HL-60 (cell line): ENCODE measurements at regions not wholly inside any gene's neighbourhood (a gene's known extent, or its start where the extent isn't known, plus 50 kb on each side); places are given as distances from the start of the nearest gene placed in this dataset.

Experiments
- DNase-seq, 2 experiments: peaks; one replicate each; pipeline ENCODE4 v3.0.0-alpha.2; 2010 to 2020; ENCODE audit warnings: low read depth in 1 of 2, low spot score in 1 of 2
- H3K27ac ChIP-seq: fragments of 250-450 bp; sonication (Bioruptor Pico); replicated peaks from 2 replicates; pipeline ENCODE4 v1.5.1; 2020; ENCODE audit warnings: mild to moderate bottlenecking, moderate library complexity
- H3K27me3 ChIP-seq: fragments of 250-450 bp; sonication (Bioruptor Pico); 2 replicates; pipeline ENCODE4 v1.5.1; 2021; ENCODE audit warnings: mild to moderate bottlenecking, moderate library complexity; ENCODE audit not compliant: insufficient read depth, poor library complexity, severe bottlenecking
- H3K4me3 ChIP-seq: replicated peaks from 2 replicates; pipeline ENCODE4 v1.5.1; 2011; ENCODE audit warnings: mild to moderate bottlenecking, control low read depth, low read length; ENCODE audit not compliant: insufficient read depth
- GABPA ChIP-seq: IDR thresholded peaks from 2 replicates; pipeline ENCODE4 v1.6.1; 2012; ENCODE audit warnings: low read depth
- POLR2AphosphoS5 ChIP-seq: IDR thresholded peaks from 2 replicates; pipeline ENCODE4 v1.6.1; 2012; ENCODE audit warnings: low read depth
- SPI1 ChIP-seq: IDR thresholded peaks from 2 replicates; pipeline ENCODE4 v1.6.1; 2012; ENCODE audit warnings: low read depth, mild to moderate bottlenecking, borderline replicate concordance
- TF ChIP-seq, protein P1 (sequence below): IDR thresholded peaks from one replicate; pipeline ENCODE4 v1.5.1; 2011; ENCODE audit warnings: low read length, control low read depth, inconsistent platforms; ENCODE audit not compliant: insufficient read depth
- TF ChIP-seq, protein P2 (sequence below): IDR thresholded peaks from 2 replicates; pipeline ENCODE4 v1.6.1; 2012; ENCODE audit warnings: low read depth; ENCODE audit not compliant: insufficient replicate concordance

DNA sequence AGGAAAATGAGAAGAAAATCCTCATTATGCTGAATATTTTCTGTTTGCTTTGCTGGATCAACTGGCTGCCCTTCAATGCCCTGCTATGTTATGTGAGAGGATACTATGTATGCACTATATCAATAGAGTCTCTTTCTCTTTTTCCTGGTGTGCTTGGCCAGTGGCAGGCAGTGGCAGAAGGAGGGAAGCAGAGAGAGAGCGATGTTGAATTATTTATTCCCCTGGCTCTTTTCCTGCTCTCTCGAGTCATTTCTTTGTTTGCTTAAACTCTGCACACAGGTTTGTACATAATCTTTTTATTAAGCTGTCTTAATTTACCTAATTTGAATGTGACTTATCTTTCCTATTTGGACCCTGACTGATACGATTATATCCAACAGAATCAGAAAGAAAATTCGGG, 1727.3 kb downstream of the SUCLG1 start:
- Histone ChIP-seq H3K27ac (no peak overlapping the region), H3K27me3 (no peaks in the 10 kb centered on the region), H3K4me3 (no peak overlapping the region)
- TF ChIP-seq, protein P1, sequence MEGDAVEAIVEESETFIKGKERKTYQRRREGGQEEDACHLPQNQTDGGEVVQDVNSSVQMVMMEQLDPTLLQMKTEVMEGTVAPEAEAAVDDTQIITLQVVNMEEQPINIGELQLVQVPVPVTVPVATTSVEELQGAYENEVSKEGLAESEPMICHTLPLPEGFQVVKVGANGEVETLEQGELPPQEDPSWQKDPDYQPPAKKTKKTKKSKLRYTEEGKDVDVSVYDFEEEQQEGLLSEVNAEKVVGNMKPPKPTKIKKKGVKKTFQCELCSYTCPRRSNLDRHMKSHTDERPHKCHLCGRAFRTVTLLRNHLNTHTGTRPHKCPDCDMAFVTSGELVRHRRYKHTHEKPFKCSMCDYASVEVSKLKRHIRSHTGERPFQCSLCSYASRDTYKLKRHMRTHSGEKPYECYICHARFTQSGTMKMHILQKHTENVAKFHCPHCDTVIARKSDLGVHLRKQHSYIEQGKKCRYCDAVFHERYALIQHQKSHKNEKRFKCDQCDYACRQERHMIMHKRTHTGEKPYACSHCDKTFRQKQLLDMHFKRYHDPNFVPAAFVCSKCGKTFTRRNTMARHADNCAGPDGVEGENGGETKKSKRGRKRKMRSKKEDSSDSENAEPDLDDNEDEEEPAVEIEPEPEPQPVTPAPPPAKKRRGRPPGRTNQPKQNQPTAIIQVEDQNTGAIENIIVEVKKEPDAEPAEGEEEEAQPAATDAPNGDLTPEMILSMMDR: no peak
- TF ChIP-seq GABPA: no peak
- TF ChIP-seq SPI1: no peak
- TF ChIP-seq POLR2AphosphoS5: no peak
- TF ChIP-seq, protein P2, sequence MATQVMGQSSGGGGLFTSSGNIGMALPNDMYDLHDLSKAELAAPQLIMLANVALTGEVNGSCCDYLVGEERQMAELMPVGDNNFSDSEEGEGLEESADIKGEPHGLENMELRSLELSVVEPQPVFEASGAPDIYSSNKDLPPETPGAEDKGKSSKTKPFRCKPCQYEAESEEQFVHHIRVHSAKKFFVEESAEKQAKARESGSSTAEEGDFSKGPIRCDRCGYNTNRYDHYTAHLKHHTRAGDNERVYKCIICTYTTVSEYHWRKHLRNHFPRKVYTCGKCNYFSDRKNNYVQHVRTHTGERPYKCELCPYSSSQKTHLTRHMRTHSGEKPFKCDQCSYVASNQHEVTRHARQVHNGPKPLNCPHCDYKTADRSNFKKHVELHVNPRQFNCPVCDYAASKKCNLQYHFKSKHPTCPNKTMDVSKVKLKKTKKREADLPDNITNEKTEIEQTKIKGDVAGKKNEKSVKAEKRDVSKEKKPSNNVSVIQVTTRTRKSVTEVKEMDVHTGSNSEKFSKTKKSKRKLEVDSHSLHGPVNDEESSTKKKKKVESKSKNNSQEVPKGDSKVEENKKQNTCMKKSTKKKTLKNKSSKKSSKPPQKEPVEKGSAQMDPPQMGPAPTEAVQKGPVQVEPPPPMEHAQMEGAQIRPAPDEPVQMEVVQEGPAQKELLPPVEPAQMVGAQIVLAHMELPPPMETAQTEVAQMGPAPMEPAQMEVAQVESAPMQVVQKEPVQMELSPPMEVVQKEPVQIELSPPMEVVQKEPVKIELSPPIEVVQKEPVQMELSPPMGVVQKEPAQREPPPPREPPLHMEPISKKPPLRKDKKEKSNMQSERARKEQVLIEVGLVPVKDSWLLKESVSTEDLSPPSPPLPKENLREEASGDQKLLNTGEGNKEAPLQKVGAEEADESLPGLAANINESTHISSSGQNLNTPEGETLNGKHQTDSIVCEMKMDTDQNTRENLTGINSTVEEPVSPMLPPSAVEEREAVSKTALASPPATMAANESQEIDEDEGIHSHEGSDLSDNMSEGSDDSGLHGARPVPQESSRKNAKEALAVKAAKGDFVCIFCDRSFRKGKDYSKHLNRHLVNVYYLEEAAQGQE: no peak
- no peak for DNase-seq

DNA sequence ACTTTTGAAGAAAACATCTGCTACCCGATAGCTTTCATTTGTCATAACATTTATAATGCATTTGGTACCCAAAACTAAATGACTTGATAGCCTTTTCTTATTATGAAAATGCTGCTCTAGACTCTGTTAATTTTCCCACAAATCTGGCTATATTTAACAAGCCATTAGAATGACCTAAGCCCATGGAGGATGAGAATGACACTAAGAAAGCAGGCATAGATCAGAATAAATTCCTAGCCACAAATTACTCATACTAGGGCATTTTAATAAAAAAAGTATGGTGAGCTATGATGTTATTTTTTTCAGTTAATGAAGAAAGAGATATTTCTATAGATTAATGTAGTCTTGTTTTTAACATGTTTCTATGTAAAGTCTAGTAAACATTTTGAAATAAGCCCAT, 1728.3 kb downstream of the SUCLG1 start:
- Histone ChIP-seq H3K27ac (no peak overlapping the region), H3K27me3 (no peaks in the 10 kb centered on the region), H3K4me3 (no peak overlapping the region)
- TF ChIP-seq POLR2AphosphoS5: no peak
- TF ChIP-seq, protein P1: no peak
- TF ChIP-seq GABPA: no peak
- TF ChIP-seq, protein P2: no peak
- no peak for TF ChIP-seq SPI1
- no peak for DNase-seq

DNA sequence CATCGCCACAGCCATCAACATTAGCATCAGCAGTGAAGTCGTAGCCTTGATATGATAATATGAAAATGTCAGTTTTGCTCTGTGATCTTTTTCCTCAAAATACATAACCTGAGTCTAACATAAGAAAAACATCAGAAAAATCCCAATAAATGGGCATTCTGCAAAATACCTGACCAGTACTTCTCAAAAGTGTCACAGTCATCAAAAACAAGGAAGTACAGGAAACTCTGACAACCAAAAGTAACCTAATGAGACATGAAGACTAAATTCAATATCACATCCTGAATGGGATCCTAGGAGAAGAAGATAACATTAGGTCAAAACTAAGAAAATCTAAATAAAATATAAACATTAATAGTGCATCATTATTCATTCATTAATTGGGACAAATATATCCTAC, 1731.0 kb downstream of the SUCLG1 start:
- Histone ChIP-seq H3K27me3 (no peaks in the 10 kb centered on the region), H3K27ac (no peak overlapping the region), H3K4me3 (no peak overlapping the region)
- DNase-seq: no peak
- TF ChIP-seq, protein P2: no peak
- no peak for TF ChIP-seq SPI1

DNA sequence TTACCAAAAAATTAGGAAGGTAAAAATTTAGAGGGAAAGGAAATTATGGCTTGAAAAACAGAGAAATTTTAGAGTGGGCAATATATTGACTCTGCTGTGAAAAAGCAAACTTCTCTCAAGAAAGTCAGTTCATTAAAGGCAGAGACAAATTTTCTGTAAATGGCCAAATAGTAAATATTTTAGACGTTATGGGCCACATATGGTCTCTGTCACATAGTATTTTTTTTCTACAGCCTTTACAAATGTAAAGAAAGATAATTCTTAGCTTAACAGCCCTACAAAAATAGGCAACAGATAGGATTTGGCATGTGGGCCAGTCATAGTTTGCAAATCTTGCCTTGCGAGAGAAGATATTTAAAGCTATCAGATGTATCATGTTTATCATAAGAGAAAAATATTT, 1750.4 kb downstream of the SUCLG1 start:
- H3K27me3 ChIP-seq: no peaks in the 10 kb centered on the region
- DNase-seq: no peak
- TF ChIP-seq, protein P1: no peak
- no peak for TF ChIP-seq SPI1
- no peak overlapping the region for H3K27ac ChIP-seq
- H3K4me3 ChIP-seq: no peak overlapping the region
